B cell (primary cell): ENCODE measurements at regions not wholly inside any gene's neighbourhood (a gene's known extent, or its start where the extent isn't known, plus 50 kb on each side); places are given as distances from the start of the nearest gene placed in this dataset.

ENCODE experiments used
- EZH2 ChIP-seq: IDR thresholded peaks from 2 replicates; pipeline ENCODE4 v1.6.1; 2012; ENCODE audit warnings: borderline replicate concordance, low read depth, mild to moderate bottlenecking, moderate library complexity, low read length; ENCODE audit not compliant: insufficient read depth, poor library complexity, severe bottlenecking
- TF ChIP-seq, protein P1 (sequence below): fragments of 200-600 bp; IDR thresholded peaks from one replicate; pipeline ENCODE4 v1.8.0; 2022; ENCODE audit warnings: antibody characterized with exemption, mild to moderate bottlenecking

DNA sequence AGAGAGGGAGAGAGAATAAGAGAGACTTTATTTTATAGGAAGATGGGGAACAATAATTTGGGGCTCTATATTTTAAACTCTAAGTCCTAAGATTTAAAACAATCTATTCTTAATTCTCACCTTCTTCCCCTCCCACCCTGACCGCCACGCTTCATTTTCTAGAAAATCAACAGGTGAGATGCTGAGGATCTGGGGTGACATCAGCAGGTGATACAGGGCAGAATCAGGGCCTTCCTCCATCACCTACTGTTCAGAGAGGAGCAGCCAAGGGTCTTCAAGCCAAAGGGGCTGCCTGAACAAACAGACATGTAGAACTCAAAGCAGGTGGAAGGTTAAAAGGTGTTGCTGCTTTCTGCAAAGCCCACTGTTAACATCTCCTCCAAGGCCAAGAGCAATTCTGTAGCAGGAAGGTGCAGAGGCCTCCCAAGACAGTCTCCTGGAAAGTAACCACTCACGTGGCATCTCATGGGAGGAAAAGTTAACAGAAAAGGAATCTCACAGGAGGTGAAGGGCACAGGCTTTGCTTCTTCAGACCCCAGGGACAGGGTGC lies 183.6 kb upstream of the TLE3 start:
- TF ChIP-seq EZH2, result no peak
- TF ChIP-seq, protein P1, sequence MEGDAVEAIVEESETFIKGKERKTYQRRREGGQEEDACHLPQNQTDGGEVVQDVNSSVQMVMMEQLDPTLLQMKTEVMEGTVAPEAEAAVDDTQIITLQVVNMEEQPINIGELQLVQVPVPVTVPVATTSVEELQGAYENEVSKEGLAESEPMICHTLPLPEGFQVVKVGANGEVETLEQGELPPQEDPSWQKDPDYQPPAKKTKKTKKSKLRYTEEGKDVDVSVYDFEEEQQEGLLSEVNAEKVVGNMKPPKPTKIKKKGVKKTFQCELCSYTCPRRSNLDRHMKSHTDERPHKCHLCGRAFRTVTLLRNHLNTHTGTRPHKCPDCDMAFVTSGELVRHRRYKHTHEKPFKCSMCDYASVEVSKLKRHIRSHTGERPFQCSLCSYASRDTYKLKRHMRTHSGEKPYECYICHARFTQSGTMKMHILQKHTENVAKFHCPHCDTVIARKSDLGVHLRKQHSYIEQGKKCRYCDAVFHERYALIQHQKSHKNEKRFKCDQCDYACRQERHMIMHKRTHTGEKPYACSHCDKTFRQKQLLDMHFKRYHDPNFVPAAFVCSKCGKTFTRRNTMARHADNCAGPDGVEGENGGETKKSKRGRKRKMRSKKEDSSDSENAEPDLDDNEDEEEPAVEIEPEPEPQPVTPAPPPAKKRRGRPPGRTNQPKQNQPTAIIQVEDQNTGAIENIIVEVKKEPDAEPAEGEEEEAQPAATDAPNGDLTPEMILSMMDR, result no peak
